ENCODE measurements at regions not wholly inside any gene's neighbourhood (a gene's known extent, or its start where the extent isn't known, plus 50 kb on each side); places are given as distances from the start of the nearest gene placed in this dataset.

GRCh38 chr10:131703941-131704340 lies 196.9 kb upstream of the PPP2R2D start:
- Histone ChIP-seq H2AFZ (ENCODE audit: insufficient read depth, low read depth, low read length, poor library complexity, severe bottlenecking) (no peak overlapping the region), H3K4me3 (replicated peaks in 1 of 3; ENCODE audit: low read depth in 2 of 3, low read length in 3 of 3) (no peak overlapping the region), H3K9ac (ENCODE audit: insufficient read depth, low read length, poor library complexity, severe bottlenecking) (no peak overlapping the region), H3K4me2 (replicated peaks; ENCODE audit: extremely low read depth, low read length, poor library complexity, severe bottlenecking) (no peak overlapping the region), H3K9me3 (replicated peaks in 1 of 2; ENCODE audit: control insufficient read depth in 1 of 2, insufficient read depth in 1 of 2, low read length in 2 of 2) (peaks cover 12 to 18% of the 10 kb centered on the region in 2 donors), H3K27ac (ENCODE audit: low read depth in 1 of 2, low read length in 2 of 2) (no peak overlapping the region), H3K36me3 (replicated peaks in 1 of 2; ENCODE audit: control insufficient read depth in 1 of 2, insufficient read depth in 2 of 2, low read length in 2 of 2) (no peaks in the 10 kb centered on the region), H3K4me1 (ENCODE audit: control insufficient read depth in 1 of 2, insufficient read depth in 2 of 2, low read length in 2 of 2) (no peaks in the 10 kb centered on the region), H3K79me2 (ENCODE audit: insufficient read depth, low read length) (no peaks in the 10 kb centered on the region), H4K20me1 (ENCODE audit: insufficient read depth, low read length) (no peaks in the 10 kb centered on the region), H3K27me3 (ENCODE audit: control insufficient read depth in 2 of 2, insufficient read depth in 2 of 2, low read length in 2 of 2) (no peaks in the 10 kb centered on the region)
- 95% methylated on average over 3 of the region's 8 CpGs for WGBS (ENCODE audit: insufficient coverage)
- intact Hi-C loops (cut with micrococcal nuclease) = no loop called here
- H3K9me3 Mint-ChIP-seq = peaks cover 7 to 19% (median 17%) of the 10 kb centered on the region in 7 donors
- H3K27me3 Mint-ChIP-seq (ENCODE audit: low read depth in 3 of 3) = peaks cover 3 to 6% (median 5%) of the 10 kb centered on the region in 3 donors
- no peak for DNase-seq
- H3K4me1 Mint-ChIP-seq = no peaks in the 10 kb centered on the region
- H3K27ac Mint-ChIP-seq = no peak overlapping the region
- H3K4me3 Mint-ChIP-seq = no peak overlapping the region
- TF ChIP-seq CTCF (IDR thresholded peaks at IDR 0.05) = no peak
- H3K36me3 Mint-ChIP-seq = no peaks in the 10 kb centered on the region

GRCh38 chr10:131706476-131706875 lies 194.3 kb upstream of the PPP2R2D start:
- Mint-ChIP-seq H3K36me3 (no peaks in the 10 kb centered on the region), H3K4me3 (no peak overlapping the region), H3K9me3 (peaks cover 7 to 19% (median 17%) of the 10 kb centered on the region in 7 donors), H3K27me3 (ENCODE audit: low read depth in 3 of 3) (peaks cover 1 to 7% (median 2%) of the 10 kb centered on the region in 3 donors), H3K27ac (no peak overlapping the region), H3K4me1 (no peaks in the 10 kb centered on the region)
- Histone ChIP-seq H3K9me3 (replicated peaks in 1 of 2; ENCODE audit: control insufficient read depth in 1 of 2, insufficient read depth in 1 of 2, low read length in 2 of 2) (peaks cover 12 to 18% of the 10 kb centered on the region in 2 donors), H3K79me2 (ENCODE audit: insufficient read depth, low read length) (no peaks in the 10 kb centered on the region), H3K4me1 (ENCODE audit: control insufficient read depth in 1 of 2, insufficient read depth in 2 of 2, low read length in 2 of 2) (no peaks in the 10 kb centered on the region), H2AFZ (ENCODE audit: insufficient read depth, low read depth, low read length, poor library complexity, severe bottlenecking) (no peak overlapping the region), H4K20me1 (ENCODE audit: insufficient read depth, low read length) (no peaks in the 10 kb centered on the region), H3K36me3 (replicated peaks in 1 of 2; ENCODE audit: control insufficient read depth in 1 of 2, insufficient read depth in 2 of 2, low read length in 2 of 2) (no peaks in the 10 kb centered on the region), H3K4me2 (replicated peaks; ENCODE audit: extremely low read depth, low read length, poor library complexity, severe bottlenecking) (no peak overlapping the region), H3K27me3 (ENCODE audit: control insufficient read depth in 2 of 2, insufficient read depth in 2 of 2, low read length in 2 of 2) (no peaks in the 10 kb centered on the region), H3K27ac (ENCODE audit: low read depth in 1 of 2, low read length in 2 of 2) (no peak overlapping the region), H3K4me3 (replicated peaks in 1 of 3; ENCODE audit: low read depth in 2 of 3, low read length in 3 of 3) (no peak overlapping the region), H3K9ac (ENCODE audit: insufficient read depth, low read length, poor library complexity, severe bottlenecking) (no peak overlapping the region)
- DNase-seq = no peak
- intact Hi-C loops (cut with micrococcal nuclease) = no loop called here
- WGBS (ENCODE audit: insufficient coverage) = 37% methylated on average over 3 of the region's 7 CpGs
- no peak for TF ChIP-seq CTCF (IDR thresholded peaks at IDR 0.05)

Data from CD14-positive monocyte (primary cell).